ENCODE measurements at regions not wholly inside any gene's neighbourhood (a gene's known extent, or its start where the extent isn't known, plus 50 kb on each side); places are given as distances from the start of the nearest gene placed in this dataset.
A peak's percentile ranks its signal among the peaks of the same experiment; 100 is the strongest.

DNA sequence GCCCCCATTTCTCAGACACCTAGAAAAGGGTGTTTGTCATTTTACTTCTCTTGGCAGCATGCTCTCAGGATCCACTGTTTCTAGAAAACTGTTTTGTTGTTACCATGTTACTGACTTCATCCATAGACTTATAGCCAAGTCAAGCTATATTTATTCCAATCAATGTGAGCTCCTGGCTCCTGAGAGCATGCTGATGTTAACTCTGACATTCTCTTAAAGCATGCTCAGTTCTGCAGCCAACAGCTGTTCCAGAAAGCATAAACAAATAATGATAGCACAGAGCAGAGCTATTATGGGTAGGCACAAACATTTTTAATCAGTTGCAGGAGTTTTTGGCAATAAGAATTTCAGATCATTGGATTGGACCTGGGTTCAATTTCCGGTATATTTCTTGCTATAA lies 92.4 kb upstream of the CEP85L start:
- no peak overlapping the region for H3K4me3 ChIP-seq (ENCODE audit: low read depth in 2 of 2, low read length in 1 of 2)
- H3K9me2 ChIP-seq = no peaks in the 10 kb centered on the region
- no peak overlapping the region for H3K4me2 ChIP-seq
- no peaks in the 10 kb centered on the region for H3K79me2 ChIP-seq (ENCODE audit: insufficient read depth)
- no peak for DNase-seq
- ChIA-PET CTCF (interaction anchor here (0.9 kb wide), 1 partner anchor 59 kb away, joined by 4 read pairs; no protein-coding TSS in a partner anchor), POLR2A (interaction anchor here (0.6 kb wide), 1 partner anchor 84 kb away, joined by 3 read pairs; no protein-coding TSS in a partner anchor)
- H3K27me3 ChIP-seq (ENCODE audit: insufficient read depth) = no peaks in the 10 kb centered on the region
- H3K27ac ChIP-seq (ENCODE audit: low read depth in 2 of 2, low read length in 1 of 2) = no peak overlapping the region
- no peak overlapping the region for H3K9ac ChIP-seq
- TF ChIP-seq MAX (IDR thresholded peaks at IDR 0.05; ENCODE audit: low read depth) = no peak
- no peak for TF ChIP-seq YY1 (IDR thresholded peaks at IDR 0.05; ENCODE audit: low read depth)
- no peak for TF ChIP-seq PBX3 (IDR thresholded peaks at IDR 0.05)
- TF ChIP-seq POLR2AphosphoS5 (IDR thresholded peaks at IDR 0.05; ENCODE audit: low read depth, low read length) = no peak
- TF ChIP-seq RAD21 (IDR thresholded peaks at IDR 0.05; ENCODE audit: low read length) = no peak
- H3K4me1 ChIP-seq (ENCODE audit: control insufficient read depth in 1 of 2, insufficient read depth in 2 of 2, low read depth in 1 of 2, low read length in 1 of 2) = peaks cover 0 to 4% of the 10 kb centered on the region in 2 experiments; a peak in 1 of 4 replicates
- H4K20me1 ChIP-seq (ENCODE audit: insufficient read depth) = no peaks in the 10 kb centered on the region
- H3K9me3 ChIP-seq = no peaks in the 10 kb centered on the region
- H3F3A ChIP-seq (replicated peaks; ENCODE audit: insufficient read depth) = no peaks in the 10 kb centered on the region
- H3K36me3 ChIP-seq (replicated peaks in 1 of 2; ENCODE audit: control insufficient read depth in 1 of 2, insufficient read depth in 2 of 2, low read length in 1 of 2) = no peaks in the 10 kb centered on the region
- H2AFZ ChIP-seq (ENCODE audit: low read depth) = no peak overlapping the region
- WGBS (ENCODE audit: low lambda C conversion rate) = 50% methylated on average over 1 of the region's 1 CpG

DNA sequence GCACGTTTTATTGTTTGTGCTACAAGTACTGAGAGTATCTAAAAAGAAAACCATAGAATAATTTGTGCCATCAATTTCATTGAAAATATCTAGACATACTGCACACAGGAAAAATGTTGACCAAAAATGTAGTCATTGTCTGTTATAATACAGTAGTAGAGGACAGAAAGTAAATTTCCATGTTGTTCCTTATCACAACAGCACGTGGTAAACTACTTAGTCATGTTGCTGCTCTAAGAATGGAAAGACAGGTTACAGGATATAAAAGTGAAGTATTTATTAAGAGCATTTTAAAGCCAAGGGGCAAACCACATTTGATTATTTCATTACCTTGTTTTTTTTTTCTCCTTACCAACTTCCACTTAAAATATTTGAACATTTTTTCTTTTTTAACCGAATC lies 89.0 kb upstream of the CEP85L start:
- no peaks in the 10 kb centered on the region for H3K9me3 ChIP-seq
- H3K4me1 ChIP-seq (ENCODE audit: control insufficient read depth in 1 of 2, insufficient read depth in 2 of 2, low read depth in 1 of 2, low read length in 1 of 2) = no peaks in the 10 kb centered on the region
- no peaks in the 10 kb centered on the region for H3K9me2 ChIP-seq
- no peak overlapping the region for H3K4me3 ChIP-seq (ENCODE audit: low read depth in 2 of 2, low read length in 1 of 2)
- no peak overlapping the region for H3K9ac ChIP-seq
- no peak overlapping the region for H3K4me2 ChIP-seq
- no peaks in the 10 kb centered on the region for H3K27me3 ChIP-seq (ENCODE audit: insufficient read depth)
- TF ChIP-seq MAX (IDR thresholded peaks at IDR 0.05; ENCODE audit: low read depth) (0 out of 2 replicates have a peak, but pooled peaks have one; percentile 13), NRF1 (IDR thresholded peaks at IDR 0.05; ENCODE audit: low read depth, low read length) (no peak), MXI1 (IDR thresholded peaks at IDR 0.05; ENCODE audit: low read depth, low read length) (no peak)
- DNase-seq = no peak
- no peak overlapping the region for H2AFZ ChIP-seq (ENCODE audit: low read depth)
- H3K36me3 ChIP-seq (replicated peaks in 1 of 2; ENCODE audit: control insufficient read depth in 1 of 2, insufficient read depth in 2 of 2, low read length in 1 of 2) = no peaks in the 10 kb centered on the region
- H3F3A ChIP-seq (replicated peaks; ENCODE audit: insufficient read depth) = no peaks in the 10 kb centered on the region
- no peaks in the 10 kb centered on the region for H4K20me1 ChIP-seq (ENCODE audit: insufficient read depth)
- ChIA-PET CTCF (no interaction called here), POLR2A (no interaction called here)
- no peaks in the 10 kb centered on the region for H3K79me2 ChIP-seq (ENCODE audit: insufficient read depth)
- WGBS (ENCODE audit: low lambda C conversion rate) = 43% methylated on average over 3 of the region's 3 CpGs
- no peak overlapping the region for H3K27ac ChIP-seq (ENCODE audit: low read depth in 2 of 2, low read length in 1 of 2)

- H3F3A ChIP-seq (replicated peaks; ENCODE audit: insufficient read depth) = no peaks in the 10 kb centered on the region
- no peaks in the 10 kb centered on the region for H3K27me3 ChIP-seq (ENCODE audit: insufficient read depth)
- peaks cover 0 to 2% of the 10 kb centered on the region in 2 experiments; a peak in 1 of 4 replicates for H3K4me1 ChIP-seq (ENCODE audit: control insufficient read depth in 1 of 2, insufficient read depth in 2 of 2, low read depth in 1 of 2, low read length in 1 of 2)
- no peaks in the 10 kb centered on the region for H3K9me3 ChIP-seq
- DNase-seq = no peak
- no peak overlapping the region for H3K4me2 ChIP-seq
- 58% methylated on average over 2 of the region's 2 CpGs for WGBS (ENCODE audit: low lambda C conversion rate)
- no peak overlapping the region; a peak in 1 of 4 replicates for H3K27ac ChIP-seq (ENCODE audit: low read depth in 2 of 2, low read length in 1 of 2)
- H3K9me2 ChIP-seq = no peaks in the 10 kb centered on the region
- no peaks in the 10 kb centered on the region for H3K79me2 ChIP-seq (ENCODE audit: insufficient read depth)
- no peak overlapping the region for H3K9ac ChIP-seq
- H4K20me1 ChIP-seq (ENCODE audit: insufficient read depth) = no peaks in the 10 kb centered on the region
- H2AFZ ChIP-seq (ENCODE audit: low read depth) = no peak overlapping the region
- no peak overlapping the region for H3K4me3 ChIP-seq (ENCODE audit: low read depth in 2 of 2, low read length in 1 of 2)
- POLR2A ChIA-PET = no interaction called here
- CTCF ChIA-PET = interaction anchor here (0.9 kb wide), 1 partner anchor 174 kb away, joined by 3 read pairs; no protein-coding TSS in a partner anchor
- H3K36me3 ChIP-seq (replicated peaks in 1 of 2; ENCODE audit: control insufficient read depth in 1 of 2, insufficient read depth in 2 of 2, low read length in 1 of 2) = no peaks in the 10 kb centered on the region
- TF ChIP-seq USF2 (IDR thresholded peaks at IDR 0.05; ENCODE audit: borderline replicate concordance, low read depth, low read length) (no peak), MAX (IDR thresholded peaks at IDR 0.05; ENCODE audit: low read depth) (no peak), FOSL2 (IDR thresholded peaks at IDR 0.05; ENCODE audit: borderline replicate concordance, low read depth) (no peak), RXRA (IDR thresholded peaks at IDR 0.05; ENCODE audit: borderline replicate concordance, low read depth) (no peak), IRF3 (IDR thresholded peaks at IDR 0.05; ENCODE audit: low read depth, low read length) (no peak), ELF1 (IDR thresholded peaks at IDR 0.05) (no peak), JUND (IDR thresholded peaks at IDR 0.05) (no peak), EZH2phosphoT487 (IDR thresholded peaks at IDR 0.05; ENCODE audit: borderline replicate concordance, low read depth) (no peak), GABPA (IDR thresholded peaks at IDR 0.05; ENCODE audit: low read depth) (no peak)
- TF ChIP-seq, protein P1, sequence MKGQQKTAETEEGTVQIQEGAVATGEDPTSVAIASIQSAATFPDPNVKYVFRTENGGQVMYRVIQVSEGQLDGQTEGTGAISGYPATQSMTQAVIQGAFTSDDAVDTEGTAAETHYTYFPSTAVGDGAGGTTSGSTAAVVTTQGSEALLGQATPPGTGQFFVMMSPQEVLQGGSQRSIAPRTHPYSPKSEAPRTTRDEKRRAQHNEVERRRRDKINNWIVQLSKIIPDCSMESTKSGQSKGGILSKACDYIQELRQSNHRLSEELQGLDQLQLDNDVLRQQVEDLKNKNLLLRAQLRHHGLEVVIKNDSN (IDR thresholded peaks at IDR 0.05; ENCODE audit: borderline replicate concordance, low read depth) = no peak
These were observed 88.4 kb upstream of the CEP85L start for GRCh38 chr6:118739696-118740353.
